ENCODE measurements at regions not wholly inside any gene's neighbourhood (a gene's known extent, or its start where the extent isn't known, plus 50 kb on each side); places are given as distances from the start of the nearest gene placed in this dataset.

GRCh38 chr2:120454654-120455385 is 108.9 kb downstream of the INHBB start:
- no peak for DNase-seq (ENCODE audit: low read depth in 2 of 2)

GRCh38 chr2:120455390-120455789 is 109.5 kb downstream of the INHBB start:
- DNase-seq (ENCODE audit: low read depth in 2 of 2): no peak

- no peak for DNase-seq (ENCODE audit: low read depth in 2 of 2)
Observed at GRCh38 chr2:120456867-120457266, 110.9 kb downstream of the INHBB start.

- DNase-seq (ENCODE audit: low read depth in 2 of 2): no peak
Observed at GRCh38 chr2:120460511-120460910, 114.6 kb downstream of the INHBB start.

GRCh38 chr2:120461092-120461491 is 115.2 kb downstream of the INHBB start:
- no peak for DNase-seq (ENCODE audit: low read depth in 2 of 2)

GRCh38 chr2:120461546-120462537 is 115.9 kb downstream of the INHBB start:
- DNase-seq (ENCODE audit: low read depth in 2 of 2): no peak

- no peak for DNase-seq (ENCODE audit: low read depth in 2 of 2)
Observed at GRCh38 chr2:120463527-120463926, 117.6 kb downstream of the INHBB start.

- DNase-seq (ENCODE audit: low read depth in 2 of 2): no peak
Observed at GRCh38 chr2:120463996-120464395, 118.1 kb downstream of the INHBB start.

- no peak for DNase-seq (ENCODE audit: low read depth in 2 of 2)
Observed at GRCh38 chr2:120464448-120464931, 118.6 kb downstream of the INHBB start.

- no peak for DNase-seq (ENCODE audit: low read depth in 2 of 2)
Observed at GRCh38 chr2:120465012-120465700, 119.2 kb downstream of the INHBB start.

GRCh38 chr2:120465701-120465988 is 119.7 kb downstream of the INHBB start:
- DNase-seq (ENCODE audit: low read depth in 2 of 2): no peak

GRCh38 chr2:120465989-120466703 is 120.2 kb downstream of the INHBB start:
- no peak for DNase-seq (ENCODE audit: low read depth in 2 of 2)

- DNase-seq (ENCODE audit: low read depth in 2 of 2): no peak
Observed at GRCh38 chr2:120466704-120467054, 120.7 kb downstream of the INHBB start.

GRCh38 chr2:120468136-120468535 is 122.2 kb downstream of the INHBB start:
- no peak for DNase-seq (ENCODE audit: low read depth in 2 of 2)

- no peak for DNase-seq (ENCODE audit: low read depth in 2 of 2)
Observed at GRCh38 chr2:120469426-120469825, 123.5 kb downstream of the INHBB start.

GRCh38 chr2:120470041-120470965 is 124.4 kb downstream of the INHBB start:
- peak in 1 of 2 donors; percentile 10 for DNase-seq (ENCODE audit: low read depth in 2 of 2)

GRCh38 chr2:120471166-120471565 is 125.2 kb downstream of the INHBB start:
- no peak for DNase-seq (ENCODE audit: low read depth in 2 of 2)

- DNase-seq (ENCODE audit: low read depth in 2 of 2): no peak
Observed at GRCh38 chr2:120472031-120472430, 126.1 kb downstream of the INHBB start.

- DNase-seq (ENCODE audit: low read depth in 2 of 2): no peak
Observed at GRCh38 chr2:120472891-120473309, 127.0 kb downstream of the INHBB start.
